KMS-11 (cell line): ENCODE measurements at regions not wholly inside any gene's neighbourhood (a gene's known extent, or its start where the extent isn't known, plus 50 kb on each side); places are given as distances from the start of the nearest gene placed in this dataset.

ENCODE experiments used
- H2AFZ ChIP-seq: fragments of 200-600 bp; sonication (generic); 2 replicates; pipeline ENCODE4 v1.6.1; 2016; ENCODE audit warnings: antibody characterized with exemption, mixed run types, low read depth
- H3K27ac ChIP-seq: fragments of 200-600 bp; sonication (generic); 2 replicates; pipeline ENCODE4 v1.6.1; 2016; ENCODE audit warnings: mild to moderate bottlenecking, mixed run types
- H3K27me3 ChIP-seq: fragments of 200-600 bp; sonication (generic); 2 replicates; pipeline ENCODE4 v1.6.1; 2017; ENCODE audit warnings: mild to moderate bottlenecking, low read depth, mixed run types, moderate library complexity; ENCODE audit not compliant: insufficient read depth
- H3K36me3 ChIP-seq: fragments of 200-600 bp; sonication (generic); 2 replicates; pipeline ENCODE4 v1.6.1; 2017; ENCODE audit warnings: mild to moderate bottlenecking, mixed run types; ENCODE audit not compliant: insufficient read depth
- H3K4me1 ChIP-seq: fragments of 200-600 bp; sonication (generic); 2 replicates; pipeline ENCODE4 v1.6.1; 2016; ENCODE audit warnings: mild to moderate bottlenecking, low read depth, mixed run types; ENCODE audit not compliant: poor library complexity, severe bottlenecking
- H3K4me2 ChIP-seq: fragments of 200-600 bp; sonication (generic); 2 replicates; pipeline ENCODE4 v1.7.0; 2016; ENCODE audit warnings: mild to moderate bottlenecking, mixed run types
- H3K4me3 ChIP-seq: fragments of 200-600 bp; sonication (generic); IDR thresholded peaks from 2 replicates; pipeline ENCODE4 v1.6.1; 2017; ENCODE audit warnings: low read depth, low read length, mixed read lengths; ENCODE audit not compliant: insufficient read depth
- H3K79me2 ChIP-seq: fragments of 200-600 bp; sonication (generic); 2 replicates; pipeline ENCODE4 v1.6.1; 2016; ENCODE audit warnings: low read depth, mixed run types; ENCODE audit not compliant: insufficient read depth
- H3K9ac ChIP-seq: fragments of 200-600 bp; sonication (generic); 2 replicates; pipeline ENCODE4 v1.6.1; 2016; ENCODE audit warnings: mild to moderate bottlenecking, mixed run types
- H4K20me1 ChIP-seq: fragments of 200-600 bp; sonication (generic); 2 replicates; pipeline ENCODE4 v1.6.1; 2016; ENCODE audit warnings: mild to moderate bottlenecking, mixed run types; ENCODE audit not compliant: insufficient read depth
- CTCF ChIP-seq: fragments of 200-600 bp; sonication (generic); conservative IDR thresholded peaks from 2 replicates; pipeline ENCODE4 v1.6.1; 2017; ENCODE audit warnings: low read depth, mild to moderate bottlenecking, antibody characterized with exemption, low read length, moderate library complexity, mixed read lengths

GRCh38 chr5:104266161-104266560, 703.6 kb upstream of the NUDT12 start:
- Histone ChIP-seq H4K20me1 (no peaks in the 10 kb centered on the region), H3K79me2 (no peaks in the 10 kb centered on the region), H3K36me3 (no peaks in the 10 kb centered on the region), H3K4me3 (no peak overlapping the region), H3K27ac (no peak overlapping the region), H3K27me3 (no peaks in the 10 kb centered on the region), H3K9ac (no peak overlapping the region), H2AFZ (no peak overlapping the region), H3K4me2 (no peak overlapping the region), H3K4me1 (no peaks in the 10 kb centered on the region)
- no peak for TF ChIP-seq CTCF

- Histone ChIP-seq H3K4me3 (no peak overlapping the region), H3K79me2 (no peaks in the 10 kb centered on the region), H3K36me3 (no peaks in the 10 kb centered on the region), H2AFZ (no peak overlapping the region), H3K9ac (no peak overlapping the region), H3K4me1 (no peaks in the 10 kb centered on the region), H4K20me1 (no peaks in the 10 kb centered on the region), H3K4me2 (no peak overlapping the region), H3K27me3 (no peaks in the 10 kb centered on the region), H3K27ac (no peak overlapping the region)
- TF ChIP-seq CTCF, result no peak
Measured at GRCh38 chr5:104265531-104266140, 703.0 kb upstream of the NUDT12 start.

GRCh38 chr5:104247260-104247659, 684.7 kb upstream of the NUDT12 start:
- Histone ChIP-seq H2AFZ (no peak overlapping the region), H4K20me1 (no peaks in the 10 kb centered on the region), H3K79me2 (no peaks in the 10 kb centered on the region), H3K36me3 (no peaks in the 10 kb centered on the region), H3K4me1 (no peaks in the 10 kb centered on the region), H3K27me3 (no peaks in the 10 kb centered on the region), H3K4me2 (no peak overlapping the region), H3K9ac (no peak overlapping the region), H3K27ac (no peak overlapping the region), H3K4me3 (no peak overlapping the region)
- no peak for TF ChIP-seq CTCF

- no peak overlapping the region for H3K27ac ChIP-seq
- H4K20me1 ChIP-seq, result no peaks in the 10 kb centered on the region
- H3K9ac ChIP-seq, result no peak overlapping the region
- no peaks in the 10 kb centered on the region for H3K36me3 ChIP-seq
- no peak overlapping the region for H3K4me3 ChIP-seq
- H3K4me2 ChIP-seq, result no peak overlapping the region
- no peaks in the 10 kb centered on the region for H3K79me2 ChIP-seq
- H2AFZ ChIP-seq, result no peak overlapping the region
- no peaks in the 10 kb centered on the region for H3K4me1 ChIP-seq
- no peaks in the 10 kb centered on the region for H3K27me3 ChIP-seq
- TF ChIP-seq CTCF, result no peak
Measured at GRCh38 chr5:104241046-104241445, 678.5 kb upstream of the NUDT12 start.
